ENCODE measurements at regions not wholly inside any gene's neighbourhood (a gene's known extent, or its start where the extent isn't known, plus 50 kb on each side); places are given as distances from the start of the nearest gene placed in this dataset.

GRCh38 chr10:4617589-4617988, 208.4 kb upstream of the AKR1E2 start:
- Histone ChIP-seq H2AFZ (no peak overlapping the region), H3K36me3 (ENCODE audit: low read depth) (no peaks in the 10 kb centered on the region), H3K4me3 (no peak overlapping the region), H3K79me2 (ENCODE audit: low read depth) (no peaks in the 10 kb centered on the region), H3K4me1 (replicated peaks; ENCODE audit: insufficient read depth) (no peaks in the 10 kb centered on the region), H3K9me3 (ENCODE audit: insufficient read depth, low read depth) (no peaks in the 10 kb centered on the region), H3K4me2 (no peak overlapping the region), H3F3A (ENCODE audit: insufficient read depth, low read depth) (no peaks in the 10 kb centered on the region), H3K27ac (no peak overlapping the region), H4K20me1 (ENCODE audit: insufficient read depth) (no peaks in the 10 kb centered on the region), H3K9me2 (ENCODE audit: insufficient read depth) (no peaks in the 10 kb centered on the region), H3K27me3 (ENCODE audit: insufficient read depth, low read depth) (no peaks in the 10 kb centered on the region)
- no TSS peak for BruUV-seq (replicated peaks)
- ChIA-PET CTCF (no interaction called here), POLR2A (ENCODE audit: unreplicated experiment) (no interaction called here)
- intact Hi-C loops (cut with micrococcal nuclease; ENCODE audit: unreplicated experiment) = no loop called here
- DNase-seq = no peak
- TF ChIP-seq EZH2 (IDR thresholded peaks at IDR 0.05; ENCODE audit: low read depth) (no peak), CTCF (conservative IDR thresholded peaks at IDR 0.05) (no peak)

- no peaks in the 10 kb centered on the region for H3K9me2 ChIP-seq (ENCODE audit: insufficient read depth)
- H3K9me3 ChIP-seq (ENCODE audit: insufficient read depth, low read depth) = no peaks in the 10 kb centered on the region
- H3K27me3 ChIP-seq (ENCODE audit: insufficient read depth, low read depth) = no peaks in the 10 kb centered on the region
- POLR2A ChIA-PET (ENCODE audit: unreplicated experiment) = interaction anchor here (0.6 kb wide), 1 partner anchor 99 kb away, joined by 6 read pairs; no protein-coding TSS in a partner anchor
- H3K4me2 ChIP-seq = no peak overlapping the region
- no peaks in the 10 kb centered on the region for H3K79me2 ChIP-seq (ENCODE audit: low read depth)
- H2AFZ ChIP-seq = no peak overlapping the region
- no peaks in the 10 kb centered on the region for H3F3A ChIP-seq (ENCODE audit: insufficient read depth, low read depth)
- H3K4me3 ChIP-seq = no peak overlapping the region
- intact Hi-C loops (cut with micrococcal nuclease; ENCODE audit: unreplicated experiment) = no loop called here
- CTCF ChIA-PET = no interaction called here
- no peaks in the 10 kb centered on the region for H3K4me1 ChIP-seq (replicated peaks; ENCODE audit: insufficient read depth)
- no peaks in the 10 kb centered on the region for H3K36me3 ChIP-seq (ENCODE audit: low read depth)
- no peak for TF ChIP-seq EZH2 (IDR thresholded peaks at IDR 0.05; ENCODE audit: low read depth)
- no peak for TF ChIP-seq CTCF (conservative IDR thresholded peaks at IDR 0.05)
- DNase-seq = no peak
- H4K20me1 ChIP-seq (ENCODE audit: insufficient read depth) = no peaks in the 10 kb centered on the region
- no peak overlapping the region for H3K27ac ChIP-seq
- BruUV-seq (replicated peaks) = no TSS peak
Observed at GRCh38 chr10:4615042-4615441, 211.0 kb upstream of the AKR1E2 start.

- Histone ChIP-seq H2AFZ (no peak overlapping the region), H3K4me2 (no peak overlapping the region), H3K9me2 (ENCODE audit: insufficient read depth) (no peaks in the 10 kb centered on the region), H3K27ac (no peak overlapping the region), H3K9me3 (ENCODE audit: insufficient read depth, low read depth) (no peaks in the 10 kb centered on the region), H3K36me3 (ENCODE audit: low read depth) (no peaks in the 10 kb centered on the region), H3F3A (ENCODE audit: insufficient read depth, low read depth) (no peaks in the 10 kb centered on the region), H3K79me2 (ENCODE audit: low read depth) (no peaks in the 10 kb centered on the region), H3K27me3 (ENCODE audit: insufficient read depth, low read depth) (no peaks in the 10 kb centered on the region), H4K20me1 (ENCODE audit: insufficient read depth) (no peaks in the 10 kb centered on the region), H3K4me3 (no peak overlapping the region), H3K4me1 (replicated peaks; ENCODE audit: insufficient read depth) (no peaks in the 10 kb centered on the region)
- TF ChIP-seq CTCF (conservative IDR thresholded peaks at IDR 0.05) (no peak), EZH2 (IDR thresholded peaks at IDR 0.05; ENCODE audit: low read depth) (no peak)
- no TSS peak for BruUV-seq (replicated peaks)
- ChIA-PET CTCF (no interaction called here), POLR2A (ENCODE audit: unreplicated experiment) (no interaction called here)
- intact Hi-C loops (cut with micrococcal nuclease; ENCODE audit: unreplicated experiment) = no loop called here
- no peak for DNase-seq
Observed at GRCh38 chr10:4609251-4609650, 216.8 kb upstream of the AKR1E2 start.
